ENCODE measurements at regions not wholly inside any gene's neighbourhood (a gene's known extent, or its start where the extent isn't known, plus 50 kb on each side); places are given as distances from the start of the nearest gene placed in this dataset.

DNA sequence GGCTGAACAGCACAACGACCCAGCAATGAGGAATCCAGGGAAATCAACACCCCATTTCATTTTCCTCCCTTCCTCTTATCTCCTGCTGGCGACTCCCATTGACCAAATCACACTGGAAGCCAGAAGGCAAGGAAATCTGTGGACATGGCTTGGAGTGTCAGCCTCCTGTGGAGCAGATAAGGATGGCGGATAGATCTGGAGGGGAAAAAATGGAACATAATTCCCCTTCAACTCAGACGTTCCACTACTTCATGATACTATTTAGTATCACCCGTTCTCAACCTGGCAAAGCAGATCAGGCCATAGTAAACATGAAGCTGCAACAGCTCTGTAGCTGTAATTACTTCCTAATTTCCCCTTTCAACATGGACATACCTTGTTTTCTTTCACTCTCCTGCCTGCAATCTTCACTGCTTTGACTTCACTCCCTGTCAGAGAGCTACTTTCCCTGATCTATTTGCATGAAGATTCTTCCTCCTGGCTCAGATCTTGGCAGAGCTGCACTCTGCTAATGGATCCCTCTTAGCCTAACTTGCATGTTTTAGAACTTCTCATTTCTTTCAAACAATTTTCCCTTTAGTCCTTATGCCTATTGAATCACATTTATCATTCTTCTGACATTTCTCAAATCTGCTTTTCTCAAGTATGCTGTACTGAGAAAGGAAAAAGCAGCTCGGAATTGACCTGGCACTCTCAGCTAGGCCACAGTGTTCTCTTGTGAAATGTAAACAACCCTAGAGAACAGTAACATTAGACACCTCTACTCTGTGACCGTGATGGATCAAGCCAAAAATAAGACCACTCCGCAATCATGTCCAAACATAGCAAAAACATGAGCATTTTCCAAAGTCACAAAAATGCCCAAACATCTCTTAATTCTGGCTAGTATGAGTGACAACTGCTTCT, 135.1 kb downstream of the ETNK1 start:
- ATAC-seq (no peak), FAIRE-seq (no peak), DNase-seq (ENCODE audit: low read depth, low spot score) (no peak)
- Histone ChIP-seq H3K4me2 (ENCODE audit: control insufficient read depth, insufficient read depth) (no peak overlapping the region), H3K4me1 (ENCODE audit: control insufficient read depth, insufficient read depth, low read length) (no peaks in the 10 kb centered on the region), H3K9me3 (replicated peaks; ENCODE audit: control insufficient read depth, insufficient read depth, low read length) (no peaks in the 10 kb centered on the region), H2AFZ (ENCODE audit: control insufficient read depth, low read depth, low read length) (no peak overlapping the region), H4K20me1 (ENCODE audit: control insufficient read depth, insufficient read depth) (no peaks in the 10 kb centered on the region; the same call in 1 of the 2 replicates), H3K36me3 (ENCODE audit: control insufficient read depth in 2 of 2, insufficient read depth in 2 of 2, low read length in 1 of 2) (no peaks in the 10 kb centered on the region), H3K9ac (ENCODE audit: control insufficient read depth, insufficient read depth, low read length) (no peak overlapping the region), H3K27me3 (replicated peaks in 1 of 2; ENCODE audit: control insufficient read depth in 2 of 2, insufficient read depth in 2 of 2, low read length in 1 of 2) (no peaks in the 10 kb centered on the region), H3K27ac (ENCODE audit: control insufficient read depth, insufficient read depth) (no peak overlapping the region), H3K79me2 (ENCODE audit: control insufficient read depth, insufficient read depth, low read length) (no peaks in the 10 kb centered on the region), H3K4me3 (no peak overlapping the region)
- RAD21 ChIA-PET (ENCODE audit: unreplicated experiment): no interaction called here
- SMC1A ChIA-PET (ENCODE audit: uncharacterized antibody, unreplicated experiment): interaction anchor here (0.8 kb wide), 1 partner anchor 55 kb away, joined by 3 read pairs; no protein-coding TSS in a partner anchor
- no TSS peak for BruUV-seq (replicated peaks)
- WGBS (ENCODE audit: insufficient coverage, insufficient replicate concordance, low lambda C conversion rate, missing lambda C conversion rate): 31% methylated on average over 8 of the region's 8 CpGs
- intact Hi-C loops (cut with micrococcal nuclease; ENCODE audit: unreplicated experiment): no loop called here
- in situ Hi-C loops (cut with MboI): no loop called here
- TF ChIP-seq SMARCA5 (IDR thresholded peaks at IDR 0.05) (no peak), BACH1 (IDR thresholded peaks at IDR 0.05; ENCODE audit: borderline replicate concordance) (no peak), CHD1 (IDR thresholded peaks at IDR 0.05; ENCODE audit: low read depth, low read length) (no peak), WRNIP1 (IDR thresholded peaks at IDR 0.05; ENCODE audit: borderline replicate concordance, low read depth, low read length) (no peak)
- TF ChIP-seq, protein P1, sequence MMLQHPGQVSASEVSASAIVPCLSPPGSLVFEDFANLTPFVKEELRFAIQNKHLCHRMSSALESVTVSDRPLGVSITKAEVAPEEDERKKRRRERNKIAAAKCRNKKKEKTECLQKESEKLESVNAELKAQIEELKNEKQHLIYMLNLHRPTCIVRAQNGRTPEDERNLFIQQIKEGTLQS (IDR thresholded peaks at IDR 0.05; ENCODE audit: borderline replicate concordance, extremely low read depth, low read depth, low read length): no peak
- CTCF ChIA-PET: interaction anchor here (2.0 kb wide), 1 partner anchor 76 kb away, joined by 6 read pairs; no protein-coding TSS in a partner anchor
- POLR2A ChIA-PET: no interaction called here
